H9 (cell line): ENCODE measurements at regions not wholly inside any gene's neighbourhood (a gene's known extent, or its start where the extent isn't known, plus 50 kb on each side); places are given as distances from the start of the nearest gene placed in this dataset.

Experiments
- DNase-seq: peaks from one replicate; pipeline ENCODE4 v3.0.0-alpha.2; 2017
- H2AFZ ChIP-seq: one replicate; pipeline ENCODE4 v1.6.1; 2013; ENCODE audit warnings: mild to moderate bottlenecking, low read length, control low read depth, moderate library complexity
- H2AK5ac ChIP-seq: 2 replicates; pipeline ENCODE4 v1.6.1; 2013; ENCODE audit warnings: low read length, control low read depth, mixed read lengths; ENCODE audit not compliant: insufficient read length
- H2BK120ac ChIP-seq: one replicate; pipeline ENCODE4 v1.6.1; 2013; ENCODE audit warnings: low read depth, mild to moderate bottlenecking, low read length, control low read depth, inconsistent platforms; ENCODE audit not compliant: poor library complexity, severe bottlenecking
- H2BK12ac ChIP-seq: 2 replicates; pipeline ENCODE4 v1.6.1; 2013; ENCODE audit warnings: low read length, control low read depth, mixed read lengths, low read depth; ENCODE audit not compliant: insufficient read length
- H2BK15ac ChIP-seq: 2 replicates; pipeline ENCODE4 v1.6.1; 2013; ENCODE audit warnings: low read depth, low read length, control low read depth
- H2BK20ac ChIP-seq: one replicate; pipeline ENCODE4 v1.6.1; 2013; ENCODE audit warnings: low read depth, mild to moderate bottlenecking, low read length, control low read depth, inconsistent platforms; ENCODE audit not compliant: poor library complexity, severe bottlenecking
- H2BK5ac ChIP-seq: 2 replicates; pipeline ENCODE4 v1.6.1; 2013; ENCODE audit warnings: low read length, control low read depth, mixed read lengths; ENCODE audit not compliant: insufficient read length
- H3K14ac ChIP-seq: 2 replicates; pipeline ENCODE4 v1.6.1; 2013; ENCODE audit warnings: low read length, control low read depth; ENCODE audit not compliant: insufficient read depth
- H3K18ac ChIP-seq: 2 replicates; pipeline ENCODE4 v1.6.1; 2013; ENCODE audit warnings: low read depth, mild to moderate bottlenecking, mixed read lengths, low read length, control low read depth; ENCODE audit not compliant: insufficient read length
- H3K23ac ChIP-seq: 2 replicates; pipeline ENCODE4 v1.6.1; 2013; ENCODE audit warnings: low read length, control low read depth, mixed read lengths, low read depth; ENCODE audit not compliant: insufficient read length
- H3K23me2 ChIP-seq: 2 replicates; pipeline ENCODE4 v1.6.1; 2013; ENCODE audit warnings: low read depth, mild to moderate bottlenecking, mixed read lengths, low read length, control low read depth; ENCODE audit not compliant: insufficient read length, poor library complexity, severe bottlenecking
- H3K27ac ChIP-seq: 2 replicates; pipeline ENCODE4 v1.5.1; 2013; ENCODE audit warnings: low read length, control low read depth, mixed read lengths, low read depth; ENCODE audit not compliant: insufficient read length
- H3K27me3 ChIP-seq: 2 replicates; pipeline ENCODE4 v1.6.1; 2013; ENCODE audit warnings: low read length, control low read depth, inconsistent platforms; ENCODE audit not compliant: insufficient read depth
- H3K4ac ChIP-seq: 2 replicates; pipeline ENCODE4 v1.6.1; 2013; ENCODE audit warnings: low read depth, mild to moderate bottlenecking, control low read depth, inconsistent platforms, low read length, moderate library complexity
- H3K4me1 ChIP-seq: 2 replicates; pipeline ENCODE4 v1.6.1; 2013; ENCODE audit warnings: low read length, control low read depth, inconsistent platforms; ENCODE audit not compliant: insufficient read depth
- H3K4me2 ChIP-seq: 2 replicates; pipeline ENCODE4 v1.6.1; 2013; ENCODE audit warnings: low read length, control low read depth, mixed read lengths; ENCODE audit not compliant: insufficient read length, insufficient read depth
- H3K56ac ChIP-seq: 2 replicates; pipeline ENCODE4 v1.6.1; 2013; ENCODE audit warnings: low read depth, mild to moderate bottlenecking, mixed read lengths, low read length, control low read depth; ENCODE audit not compliant: insufficient read length
- H3K79me1 ChIP-seq: 2 replicates; pipeline ENCODE4 v1.6.1; 2013; ENCODE audit warnings: low read depth, mild to moderate bottlenecking, moderate library complexity, low read length, control low read depth, inconsistent platforms; ENCODE audit not compliant: insufficient read depth, poor library complexity, severe bottlenecking
- H3K79me2 ChIP-seq: 2 replicates; pipeline ENCODE4 v1.6.1; 2013; ENCODE audit warnings: low read length, control low read depth, inconsistent platforms; ENCODE audit not compliant: insufficient read depth
- H3K9ac ChIP-seq: 2 replicates; pipeline ENCODE4 v1.6.1; 2013; ENCODE audit warnings: low read length, control low read depth, mixed read lengths; ENCODE audit not compliant: insufficient read length; ENCODE audit errors: extremely low read depth
- H3K9me3 ChIP-seq: one replicate; pipeline ENCODE4 v1.6.1; 2013; ENCODE audit warnings: low read depth, low read length, inconsistent platforms; ENCODE audit not compliant: control insufficient read depth
- H3T11ph ChIP-seq: one replicate; pipeline ENCODE4 v1.6.1; 2013; ENCODE audit warnings: mild to moderate bottlenecking, low read length, control low read depth, inconsistent platforms
- H4K20me1 ChIP-seq: one replicate; pipeline ENCODE4 v1.6.1; 2013; ENCODE audit not compliant: control insufficient read depth, insufficient read length, insufficient read depth
- H4K5ac ChIP-seq: 2 replicates; pipeline ENCODE4 v1.6.1; 2013; ENCODE audit warnings: low read depth, mild to moderate bottlenecking, mixed read lengths, low read length, control low read depth; ENCODE audit not compliant: insufficient read length
- H4K8ac ChIP-seq: replicated peaks from 2 replicates; pipeline ENCODE4 v1.6.1; 2013; ENCODE audit warnings: low read length, control low read depth, mixed read lengths, low read depth; ENCODE audit not compliant: insufficient read length
- H4K91ac ChIP-seq: 2 replicates; pipeline ENCODE4 v1.6.1; 2013; ENCODE audit warnings: low read depth, mild to moderate bottlenecking, moderate library complexity, mixed read lengths, low read length, control low read depth; ENCODE audit not compliant: insufficient read length
- H3K27ac Mint-ChIP-seq, 3 experiments: 2 replicates in 2 of 3; 3 replicates in 1 of 3; pipeline ENCODE4 v1.8.0; 2020 to 2021; ENCODE audit warnings: mixed read lengths in 3 of 3, mild to moderate bottlenecking in 1 of 3, moderate library complexity in 1 of 3
- H3K27me3 Mint-ChIP-seq: 2 replicates; pipeline ENCODE4 v1.8.0; 2021; ENCODE audit warnings: low read depth, mild to moderate bottlenecking, moderate library complexity, mixed read lengths
- H3K36me3 Mint-ChIP-seq, 3 experiments: 2 replicates in 2 of 3; 3 replicates in 1 of 3; pipeline ENCODE4 v1.8.0; 2020 to 2021; ENCODE audit warnings: low read depth in 3 of 3, mixed read lengths in 3 of 3; ENCODE audit not compliant: insufficient read depth in 1 of 3
- H3K4me1 Mint-ChIP-seq, 2 experiments: 2 replicates each; pipeline ENCODE4 v1.8.0; 2020; ENCODE audit warnings: mixed read lengths in 2 of 2
- H3K4me3 Mint-ChIP-seq, 2 experiments: 2 replicates in 1 of 2; 3 replicates in 1 of 2; pipeline ENCODE4 v1.8.0; 2020 to 2021; ENCODE audit warnings: mild to moderate bottlenecking in 2 of 2, mixed read lengths in 2 of 2, moderate library complexity in 1 of 2
- H3K9me3 Mint-ChIP-seq, 2 experiments: 2 replicates in 1 of 2; 3 replicates in 1 of 2; pipeline ENCODE4 v1.8.0; 2020; ENCODE audit warnings: mild to moderate bottlenecking in 2 of 2, mixed read lengths in 2 of 2, moderate library complexity in 1 of 2
- CTCF ChIP-seq: fragments of 200-600 bp; sonication (generic); conservative IDR thresholded peaks from 3 replicates; pipeline ENCODE4 v1.8.0; 2021; ENCODE audit warnings: antibody characterized with exemption, mild to moderate bottlenecking
- WGBS: extraction: QIAGEN DNeasy Blood & Tissue Kit; methylation state at CpG from one replicate; pipeline ENCODE4 v1.1.7; 2013; ENCODE audit warnings: missing lambda C conversion rate, low lambda C conversion rate, mixed read lengths; ENCODE audit not compliant: insufficient read length; ENCODE audit errors: extremely low coverage; 5-methylcytosine and 5-hydroxymethylcytosine counted together

GRCh38 chr2:129345540-129345939, 633.9 kb upstream of the RAB6C start:
- Histone ChIP-seq H3K27me3 (no peaks in the 10 kb centered on the region), H3T11ph (no peak overlapping the region), H3K23me2 (no peaks in the 10 kb centered on the region), H3K4me2 (no peak overlapping the region), H3K79me1 (no peaks in the 10 kb centered on the region), H3K4me1 (no peaks in the 10 kb centered on the region), H2BK20ac (no peak overlapping the region), H2BK15ac (no peak overlapping the region), H4K5ac (no peak overlapping the region), H3K4ac (no peak overlapping the region), H2AFZ (no peak overlapping the region), H3K27ac (no peak overlapping the region), H3K18ac (no peak overlapping the region), H2BK120ac (no peak overlapping the region), H3K56ac (no peak overlapping the region), H2BK5ac (no peak overlapping the region), H3K9ac (no peak overlapping the region), H3K9me3 (no peaks in the 10 kb centered on the region), H3K79me2 (no peaks in the 10 kb centered on the region), H4K20me1 (no peaks in the 10 kb centered on the region), H2AK5ac (no peak overlapping the region), H4K8ac (no peak overlapping the region), H3K14ac (no peak overlapping the region), H2BK12ac (no peak overlapping the region), H4K91ac (no peak overlapping the region), H3K23ac (no peak overlapping the region)
- Mint-ChIP-seq H3K27ac (no peak overlapping the region), H3K9me3 (peaks cover 3 to 4% of the 10 kb centered on the region in 2 experiments; a peak in 2 of 5 replicates), H3K4me1 (no peaks in the 10 kb centered on the region), H3K36me3 (peaks cover 0 to 4% (median 0%) of the 10 kb centered on the region in 3 experiments; a peak in 4 of 7 replicates), H3K4me3 (no peak overlapping the region), H3K27me3 (no peaks in the 10 kb centered on the region; the same call in none of the 2 replicates)
- no CpG with 5 or more reads among the region's 1 CpG for WGBS
- no peak for TF ChIP-seq CTCF
- DNase-seq, result no peak
